MCF 10A (cell line): ENCODE measurements at regions not wholly inside any gene's neighbourhood (a gene's known extent, or its start where the extent isn't known, plus 50 kb on each side); places are given as distances from the start of the nearest gene placed in this dataset.

Source experiments
- BruUV-seq: library from RNA; stranded (reverse); fragments of 400-500 nt; replicated peaks from 2 replicates; lab custom pipeline; 2021; lab: Mats Ljungman, UMichigan
- CTCF ChIA-PET: fragments of 300-600 bp; sonication (Branson Sonifier 250); formaldehyde crosslinking; extraction: SDS; loops from one replicate; lab custom pipeline; 2021; ENCODE audit warnings: antibody characterized with exemption, inconsistent platforms; lab: Yijun Ruan, JAX
- POLR2A ChIA-PET: fragments of 300-600, 350-650 bp; sonication (Branson Sonifier 250); formaldehyde crosslinking; extraction: SDS; loops from one replicate; lab custom pipeline; 2020; ENCODE audit warnings: antibody characterized with exemption, inconsistent platforms; lab: Yijun Ruan, JAX
- DNase-seq: peaks from one replicate; pipeline ENCODE4 v3.0.0-alpha.2; 2018; ENCODE audit not compliant: unreplicated experiment
- H3K27ac Mint-ChIP-seq: one replicate; pipeline ENCODE4 v1.8.0; 2022; ENCODE audit warnings: mild to moderate bottlenecking, low read depth, mixed read lengths; ENCODE audit not compliant: unreplicated experiment
- H3K27me3 Mint-ChIP-seq: one replicate; pipeline ENCODE4 v1.8.0; 2022; ENCODE audit warnings: mixed read lengths; ENCODE audit not compliant: insufficient read depth, unreplicated experiment
- H3K36me3 Mint-ChIP-seq: one replicate; pipeline ENCODE4 v1.8.0; 2022; ENCODE audit warnings: mild to moderate bottlenecking, moderate library complexity, mixed read lengths; ENCODE audit not compliant: insufficient read depth, unreplicated experiment
- H3K4me1 Mint-ChIP-seq: one replicate; pipeline ENCODE4 v1.8.0; 2022; ENCODE audit warnings: mixed read lengths; ENCODE audit not compliant: insufficient read depth, unreplicated experiment
- H3K4me3 Mint-ChIP-seq: one replicate; pipeline ENCODE4 v1.8.0; 2022; ENCODE audit warnings: mild to moderate bottlenecking, moderate library complexity, mixed read lengths; ENCODE audit not compliant: unreplicated experiment
- H3K9me3 Mint-ChIP-seq: one replicate; pipeline ENCODE4 v1.8.0; 2022; ENCODE audit warnings: mixed read lengths; ENCODE audit not compliant: unreplicated experiment
- intact Hi-C: fragments of 100-400 bp; cut with micrococcal nuclease; formaldehyde crosslinking; loops from 2 replicates; pipeline ENCODE4 v1.14.1; 2022
- TF ChIP-seq, protein P1 (sequence below): fragments of 200-600 bp; IDR thresholded peaks from one replicate; pipeline ENCODE4 v1.8.0; 2022; ENCODE audit warnings: antibody characterized with exemption, mild to moderate bottlenecking; ENCODE audit not compliant: unreplicated experiment

DNA sequence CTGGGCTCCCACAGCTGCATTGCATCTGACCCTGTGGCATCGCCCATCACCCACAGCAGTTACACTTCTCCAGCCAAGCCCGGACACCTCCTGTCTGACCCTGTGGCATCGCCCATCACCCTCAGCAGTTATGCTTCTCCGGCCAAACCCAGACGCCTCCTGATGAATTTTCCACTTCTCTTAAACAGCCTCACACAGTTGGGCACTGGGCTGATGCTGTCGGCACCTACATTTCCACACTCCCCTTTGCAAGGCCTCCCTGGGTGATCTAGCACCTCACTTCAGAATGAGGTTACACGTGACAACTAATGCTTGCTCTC lies 175.2 kb upstream of the ARID1B start:
- Mint-ChIP-seq H3K4me1 (peaks cover 16% of the 10 kb centered on the region), H3K27me3 (no peaks in the 10 kb centered on the region), H3K27ac (no peak overlapping the region), H3K9me3 (peaks cover 7% of the 10 kb centered on the region), H3K4me3 (no peak overlapping the region), H3K36me3 (no peaks in the 10 kb centered on the region)
- ChIA-PET CTCF (no interaction called here), POLR2A (no interaction called here)
- TF ChIP-seq, protein P1, sequence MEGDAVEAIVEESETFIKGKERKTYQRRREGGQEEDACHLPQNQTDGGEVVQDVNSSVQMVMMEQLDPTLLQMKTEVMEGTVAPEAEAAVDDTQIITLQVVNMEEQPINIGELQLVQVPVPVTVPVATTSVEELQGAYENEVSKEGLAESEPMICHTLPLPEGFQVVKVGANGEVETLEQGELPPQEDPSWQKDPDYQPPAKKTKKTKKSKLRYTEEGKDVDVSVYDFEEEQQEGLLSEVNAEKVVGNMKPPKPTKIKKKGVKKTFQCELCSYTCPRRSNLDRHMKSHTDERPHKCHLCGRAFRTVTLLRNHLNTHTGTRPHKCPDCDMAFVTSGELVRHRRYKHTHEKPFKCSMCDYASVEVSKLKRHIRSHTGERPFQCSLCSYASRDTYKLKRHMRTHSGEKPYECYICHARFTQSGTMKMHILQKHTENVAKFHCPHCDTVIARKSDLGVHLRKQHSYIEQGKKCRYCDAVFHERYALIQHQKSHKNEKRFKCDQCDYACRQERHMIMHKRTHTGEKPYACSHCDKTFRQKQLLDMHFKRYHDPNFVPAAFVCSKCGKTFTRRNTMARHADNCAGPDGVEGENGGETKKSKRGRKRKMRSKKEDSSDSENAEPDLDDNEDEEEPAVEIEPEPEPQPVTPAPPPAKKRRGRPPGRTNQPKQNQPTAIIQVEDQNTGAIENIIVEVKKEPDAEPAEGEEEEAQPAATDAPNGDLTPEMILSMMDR: no peak
- no peak for DNase-seq
- intact Hi-C loops: no loop called here
- no TSS peak for BruUV-seq

DNA sequence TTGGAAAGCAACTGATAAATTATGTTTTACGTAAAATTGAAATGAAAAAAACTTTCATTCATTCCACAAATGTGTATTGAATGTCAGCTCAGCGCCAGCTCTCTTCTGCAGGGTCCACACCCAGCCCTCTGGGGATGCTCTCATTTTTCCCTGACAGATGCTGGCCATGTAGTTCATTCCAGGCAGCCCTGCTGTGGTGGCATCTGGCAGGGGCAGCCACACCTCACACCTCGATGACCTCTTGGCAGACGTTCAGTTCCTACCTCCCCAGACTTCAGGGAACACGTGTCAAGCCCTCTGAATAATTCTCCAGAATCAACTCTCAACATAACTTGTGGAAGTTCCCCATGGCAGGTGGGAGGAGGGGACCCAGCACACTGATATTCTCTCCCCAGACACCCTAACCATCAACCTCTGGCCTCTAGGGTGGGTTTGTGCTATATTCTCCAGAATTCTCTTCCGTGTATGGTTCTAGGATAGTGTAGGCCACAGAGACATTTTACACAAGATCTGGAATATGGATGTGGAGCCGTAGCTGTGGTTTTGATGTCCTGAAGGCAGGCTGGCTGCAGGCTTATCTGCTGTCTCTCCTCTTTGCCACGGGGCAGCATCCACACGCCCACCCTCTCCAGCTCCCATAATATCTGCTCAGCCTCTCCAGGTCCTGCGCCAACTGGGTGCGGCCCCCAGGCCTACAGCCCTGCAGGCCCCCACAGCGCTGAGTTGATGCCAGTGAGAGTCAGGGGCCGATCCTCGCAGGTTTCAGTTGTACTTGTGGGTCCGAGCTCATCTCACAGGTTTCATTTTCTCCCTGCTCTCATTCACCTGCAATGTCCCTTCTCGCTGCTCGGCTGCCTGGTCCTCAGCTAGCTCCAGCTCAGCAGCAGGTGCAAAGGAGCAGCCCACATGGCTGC lies 175.8 kb upstream of the ARID1B start:
- CTCF ChIA-PET: no interaction called here

DNA sequence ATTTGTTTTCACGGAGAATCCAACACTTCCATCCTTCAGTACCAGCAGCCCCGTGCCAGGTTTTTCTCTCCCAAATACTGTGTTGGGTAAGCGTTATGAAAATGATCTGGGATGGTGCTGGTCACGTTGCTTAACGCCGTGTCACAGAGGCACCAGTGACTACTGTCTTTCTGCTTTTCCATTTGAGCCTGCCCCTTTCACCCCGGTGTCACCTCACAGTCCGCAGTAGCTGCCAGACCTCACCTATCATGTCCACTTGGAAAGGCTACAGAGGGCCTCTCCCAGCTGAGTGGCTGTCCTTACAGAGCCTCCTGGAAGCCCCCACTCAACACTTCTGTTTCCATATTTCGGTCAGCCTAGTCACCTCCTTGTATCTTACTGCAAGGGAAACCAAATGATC lies 176.5 kb upstream of the ARID1B start:
- Mint-ChIP-seq H3K27ac (no peak overlapping the region), H3K36me3 (no peaks in the 10 kb centered on the region), H3K9me3 (peaks cover 2% of the 10 kb centered on the region), H3K4me1 (peaks cover 16% of the 10 kb centered on the region), H3K27me3 (no peaks in the 10 kb centered on the region), H3K4me3 (no peak overlapping the region)
- intact Hi-C loops: no loop called here
- no TSS peak for BruUV-seq
- CTCF ChIA-PET: interaction anchor here (0.6 kb wide), 1 partner anchor 423 kb away, joined by 3 read pairs; no protein-coding TSS in a partner anchor
- TF ChIP-seq, protein P1: no peak
- DNase-seq: no peak
- POLR2A ChIA-PET: no interaction called here

More for the DNA sequence above, 175.8 kb upstream of the ARID1B start:
- TF ChIP-seq, protein P1: no peak
- no peak for DNase-seq
- intact Hi-C loops: no loop called here
- H3K27me3 Mint-ChIP-seq: no peaks in the 10 kb centered on the region
- BruUV-seq: no TSS peak
- no peaks in the 10 kb centered on the region for H3K36me3 Mint-ChIP-seq
- H3K4me3 Mint-ChIP-seq: no peak overlapping the region
- peaks cover 16% of the 10 kb centered on the region for H3K4me1 Mint-ChIP-seq
- POLR2A ChIA-PET: no interaction called here
- H3K27ac Mint-ChIP-seq: no peak overlapping the region
- peaks cover 7% of the 10 kb centered on the region for H3K9me3 Mint-ChIP-seq

DNA sequence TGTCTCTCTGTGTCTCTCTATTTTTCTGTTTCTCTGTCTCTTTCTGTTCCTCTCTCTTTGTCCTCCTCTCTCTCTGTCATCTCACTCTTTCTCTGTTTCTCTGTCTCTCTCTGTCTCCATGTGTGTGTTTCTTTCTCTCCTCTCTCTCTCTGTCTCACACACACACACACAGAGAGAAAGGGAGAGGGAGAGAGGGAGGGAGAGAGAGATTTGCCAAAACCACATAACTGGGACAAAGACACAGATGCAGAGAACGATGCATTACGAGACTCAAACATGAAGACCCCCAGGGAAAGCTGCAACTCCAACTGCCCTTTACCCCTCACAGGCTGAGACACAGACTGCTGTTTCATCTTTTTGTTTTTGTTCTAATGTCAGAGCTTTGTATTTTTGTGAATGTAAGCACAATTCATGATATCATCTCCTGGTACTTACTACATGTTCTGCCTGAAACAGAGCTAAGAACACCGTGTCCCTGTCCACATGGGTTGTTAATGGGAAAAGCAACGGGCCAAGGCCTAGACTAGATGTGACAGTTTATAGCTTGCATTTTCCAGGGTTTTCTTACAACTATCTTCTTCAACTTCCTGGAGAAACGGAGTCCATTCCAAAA lies 177.1 kb upstream of the ARID1B start:
- intact Hi-C loops: no loop called here
- ChIA-PET CTCF (interaction anchor here (0.6 kb wide), 1 partner anchor 423 kb away, joined by 3 read pairs; no protein-coding TSS in a partner anchor), POLR2A (interaction anchor here (0.5 kb wide), 1 partner anchor 349 kb away, joined by 3 read pairs; no protein-coding TSS in a partner anchor)
- TF ChIP-seq, protein P1: no peak
- Mint-ChIP-seq H3K4me1 (peaks cover 16% of the 10 kb centered on the region), H3K36me3 (no peaks in the 10 kb centered on the region), H3K9me3 (no peaks in the 10 kb centered on the region), H3K27me3 (no peaks in the 10 kb centered on the region), H3K27ac (peak overlapping the region; percentile 30), H3K4me3 (no peak overlapping the region)
- BruUV-seq: no TSS peak
- no peak for DNase-seq
